Spleen (tissue), 11 donors: ENCODE measurements at regions not wholly inside any gene's neighbourhood (a gene's known extent, or its start where the extent isn't known, plus 50 kb on each side); places are given as distances from the start of the nearest gene placed in this dataset.

ENCODE experiments used
- DNase-seq: peaks from one replicate; pipeline ENCODE4 v3.0.0-alpha.2; 2020
- H3K27ac ChIP-seq, 8 donors: fragments of 200-600 bp; sonication (generic) in 7 of 8; 1 replicate in 4 of 8; 2 replicates in 4 of 8; pipeline versions ENCODE4 v1.5.0 to v1.8.0; 2016 to 2021; ENCODE audit warnings: inconsistent platforms in 4 of 8, mild to moderate bottlenecking in 4 of 8, moderate library complexity in 1 of 8
- H3K27me3 ChIP-seq, 7 donors: fragments of 200-600 bp; sonication (generic) in 6 of 7; replicated peaks in 1 of 7; 1 replicate in 4 of 7; 2 replicates in 3 of 7; pipeline versions ENCODE4 v1.5.0 to v1.8.0; 2016 to 2021; ENCODE audit warnings: inconsistent platforms in 3 of 7, mild to moderate bottlenecking in 1 of 7
- H3K36me3 ChIP-seq, 6 donors: fragments of 200-600 bp; sonication (generic) in 5 of 6; 1 replicate in 4 of 6; 2 replicates in 2 of 6; pipeline versions ENCODE4 v1.5.0 to v1.8.0; 2016 to 2021; ENCODE audit warnings: inconsistent platforms in 2 of 6
- H3K4me1 ChIP-seq, 6 donors: fragments of 200-600 bp; sonication (generic) in 5 of 6; 1 replicate in 3 of 6; 2 replicates in 3 of 6; pipeline versions ENCODE4 v1.5.0 to v1.8.0; 2016 to 2021; ENCODE audit warnings: inconsistent platforms in 3 of 6
- H3K4me3 ChIP-seq, 8 donors: fragments of 200-600 bp; sonication (generic) in 7 of 8; 1 replicate in 4 of 8; 2 replicates in 4 of 8; pipeline versions ENCODE4 v1.5.0 to v1.8.0; 2016 to 2021; ENCODE audit warnings: inconsistent platforms in 4 of 8, mild to moderate bottlenecking in 4 of 8, moderate library complexity in 2 of 8
- H3K9me3 ChIP-seq, 8 donors: fragments of 200-600 bp; sonication (generic) in 7 of 8; 1 replicate in 4 of 8; 2 replicates in 4 of 8; pipeline versions ENCODE4 v1.5.0 to v1.8.0; 2016 to 2021; ENCODE audit warnings: inconsistent platforms in 4 of 8
- POLR2A ChIP-seq, 3 donors: fragments of 450-650 bp; IDR thresholded peaks; one replicate each; pipeline ENCODE4 v1.5.1; 2017; ENCODE audit warnings: antibody characterized with exemption in 3 of 3, mild to moderate bottlenecking in 1 of 3
- POLR2AphosphoS5 ChIP-seq, 3 donors: sonication (generic); formaldehyde crosslinking; IDR thresholded peaks; one replicate each; pipeline ENCODE4 v1.5.1; 2017; ENCODE audit warnings: antibody characterized with exemption in 3 of 3
- WGBS, 5 donors: extraction: QIAGEN DNeasy Blood & Tissue Kit in 3 of 5; methylation state at CpG; one replicate each; pipeline versions ENCODE4 v1.1.5 to v1.1.7; 2013 to 2018; 5-methylcytosine and 5-hydroxymethylcytosine counted together
- intact Hi-C: fragments of 100-400 bp; cut with DNase I; formaldehyde crosslinking; loops from one replicate; pipeline ENCODE4 v1.15.0; 2023; ENCODE audit warnings: low total_unique reads
- TF ChIP-seq, protein P1 (sequence below), 11 experiments: fragments of 200-600 bp in 7 of 11; fragments of 450-650 bp in 4 of 11; sonication (generic) in 4 of 11; IDR thresholded peaks in 8 of 11; conservative IDR thresholded peaks in 3 of 11; 1 replicate in 7 of 11; 2 replicates in 4 of 11; pipeline versions ENCODE4 v1.4.0 to v1.8.0; 2016 to 2021; ENCODE audit warnings: antibody characterized with exemption in 11 of 11, inconsistent platforms in 4 of 11, mild to moderate bottlenecking in 1 of 11
- donor health status: healthy with polysubstance abuse.
- donor health status: DM: no; HTN: no; CAD: no; lungs with moderate emphysema.
- donor health status: DM: no; HTN: no; CAD: no.
- donor health status: Bipolar disorder and iron deficiency.
- donor health status: healthy.
- donor health status: DM: no; HTN: no; CAD: no.
- donor health status: DM: yes; HTN: yes; CAD: no.

DNA sequence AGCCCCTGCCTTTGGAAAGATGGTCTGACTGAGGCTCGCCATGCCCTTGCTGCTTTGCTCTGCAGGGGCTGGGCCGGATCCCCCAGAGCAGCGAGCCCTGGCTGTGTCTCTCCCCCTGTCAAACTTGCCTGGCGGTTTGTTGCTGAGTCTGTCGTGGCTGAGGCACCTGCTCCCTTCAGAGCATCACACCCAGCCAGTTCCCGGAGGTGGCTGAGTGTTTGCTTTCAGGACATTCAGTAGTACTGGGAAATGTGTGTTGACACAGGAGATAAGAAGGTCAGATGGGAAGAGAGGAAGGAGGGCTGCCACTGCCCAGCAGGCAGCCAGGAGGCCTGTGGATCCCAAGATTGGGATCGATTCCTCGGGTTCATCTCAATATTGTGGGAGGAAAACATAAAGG lies 62.9 kb downstream of the GADD45G start:
- TF ChIP-seq POLR2A (IDR thresholded peaks at IDR 0.05) = no peak
- TF ChIP-seq POLR2AphosphoS5 (IDR thresholded peaks at IDR 0.05) = no peak
- TF ChIP-seq, protein P1, sequence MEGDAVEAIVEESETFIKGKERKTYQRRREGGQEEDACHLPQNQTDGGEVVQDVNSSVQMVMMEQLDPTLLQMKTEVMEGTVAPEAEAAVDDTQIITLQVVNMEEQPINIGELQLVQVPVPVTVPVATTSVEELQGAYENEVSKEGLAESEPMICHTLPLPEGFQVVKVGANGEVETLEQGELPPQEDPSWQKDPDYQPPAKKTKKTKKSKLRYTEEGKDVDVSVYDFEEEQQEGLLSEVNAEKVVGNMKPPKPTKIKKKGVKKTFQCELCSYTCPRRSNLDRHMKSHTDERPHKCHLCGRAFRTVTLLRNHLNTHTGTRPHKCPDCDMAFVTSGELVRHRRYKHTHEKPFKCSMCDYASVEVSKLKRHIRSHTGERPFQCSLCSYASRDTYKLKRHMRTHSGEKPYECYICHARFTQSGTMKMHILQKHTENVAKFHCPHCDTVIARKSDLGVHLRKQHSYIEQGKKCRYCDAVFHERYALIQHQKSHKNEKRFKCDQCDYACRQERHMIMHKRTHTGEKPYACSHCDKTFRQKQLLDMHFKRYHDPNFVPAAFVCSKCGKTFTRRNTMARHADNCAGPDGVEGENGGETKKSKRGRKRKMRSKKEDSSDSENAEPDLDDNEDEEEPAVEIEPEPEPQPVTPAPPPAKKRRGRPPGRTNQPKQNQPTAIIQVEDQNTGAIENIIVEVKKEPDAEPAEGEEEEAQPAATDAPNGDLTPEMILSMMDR (IDR thresholded peaks at IDR 0.05 in 8 of 11, conservative IDR thresholded peaks at IDR 0.05 in 3 of 11) = no peak

DNA sequence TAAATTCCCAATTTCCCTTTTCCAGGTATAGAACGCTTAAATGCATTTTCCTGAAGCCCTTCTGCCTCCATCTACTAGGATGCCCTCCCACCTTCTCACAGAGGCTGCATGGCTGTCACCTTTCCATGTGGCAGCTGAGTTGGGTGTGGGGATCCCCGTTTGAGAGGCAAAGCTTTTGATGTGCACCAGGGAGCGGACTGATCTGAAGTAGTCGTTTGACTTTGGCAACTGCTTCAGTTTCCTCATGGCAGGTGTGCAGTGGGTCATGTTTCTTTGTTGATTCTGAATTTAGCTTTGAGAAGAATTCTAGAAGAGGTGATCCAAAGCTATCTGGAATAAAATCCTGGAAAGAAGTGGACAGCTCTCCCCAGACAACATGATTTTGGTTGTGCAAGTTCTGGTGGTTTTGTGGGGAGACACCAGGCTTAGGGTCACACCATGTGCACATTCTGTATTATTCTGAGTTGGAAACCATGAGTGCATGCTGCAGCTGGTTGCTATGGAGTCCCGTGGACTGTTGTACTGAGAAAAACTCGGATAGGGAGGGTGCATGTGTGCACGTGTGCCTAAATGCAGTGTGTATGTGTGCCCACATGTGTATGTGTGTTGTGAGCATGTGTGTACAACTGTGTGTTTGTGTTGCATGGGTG lies 63.5 kb downstream of the GADD45G start:
- Histone ChIP-seq H3K27ac (no peak overlapping the region), H3K27me3 (peaks cover 0 to 2% (median 0%) of the 10 kb centered on the region in 7 donors), H3K36me3 (no peaks in the 10 kb centered on the region), H3K9me3 (no peaks in the 10 kb centered on the region), H3K4me1 (peaks cover 0 to 12% (median 4%) of the 10 kb centered on the region in 6 donors), H3K4me3 (no peak overlapping the region)
- intact Hi-C loops = no loop called here
- no peak for TF ChIP-seq POLR2A (IDR thresholded peaks at IDR 0.05)
- TF ChIP-seq, protein P1 (IDR thresholded peaks at IDR 0.05 in 8 of 11, conservative IDR thresholded peaks at IDR 0.05 in 3 of 11) = no peak
- TF ChIP-seq POLR2AphosphoS5 (IDR thresholded peaks at IDR 0.05) = no peak
- no peak for DNase-seq
- WGBS, 5 donors = 69 to 78% (median 74%) methylated on average over 7 of the region's 7 CpGs

More for the DNA sequence above, 62.9 kb downstream of the GADD45G start:
- DNase-seq = no peak
- Histone ChIP-seq H3K4me3 (no peak overlapping the region), H3K36me3 (no peaks in the 10 kb centered on the region), H3K27me3 (peaks cover 0 to 5% (median 0%) of the 10 kb centered on the region in 7 donors), H3K4me1 (peaks cover 0 to 16% (median 7%) of the 10 kb centered on the region in 6 donors), H3K27ac (no peak overlapping the region), H3K9me3 (no peaks in the 10 kb centered on the region)
- 75 to 82% (median 78%) methylated on average over 8 of the region's 8 CpGs for WGBS, 5 donors
- intact Hi-C loops = no loop called here

DNA sequence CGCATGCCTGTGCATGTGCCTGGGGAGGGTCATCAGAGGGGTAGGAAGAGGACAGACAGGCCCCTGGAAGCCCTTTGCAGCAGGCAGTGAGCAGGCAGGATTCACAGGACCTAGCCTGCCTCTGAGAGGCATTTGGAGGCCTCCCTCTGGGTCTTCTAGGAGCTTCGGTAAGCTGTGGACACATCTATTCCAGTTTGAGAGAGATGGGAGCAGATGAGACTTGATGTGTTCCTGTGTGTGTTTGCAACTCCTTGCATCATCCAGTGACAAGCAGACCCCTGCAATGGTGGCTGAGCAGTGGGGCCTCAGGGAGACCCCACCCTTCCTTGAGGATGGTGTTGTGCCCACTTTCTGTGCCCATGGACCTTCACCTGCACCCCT lies 64.0 kb downstream of the GADD45G start:
- Histone ChIP-seq H3K27me3 (no peaks in the 10 kb centered on the region), H3K9me3 (no peaks in the 10 kb centered on the region), H3K27ac (no peak overlapping the region), H3K4me1 (peaks cover 0 to 7% (median 2%) of the 10 kb centered on the region in 6 donors), H3K36me3 (no peaks in the 10 kb centered on the region), H3K4me3 (no peak overlapping the region)
- TF ChIP-seq POLR2A (IDR thresholded peaks at IDR 0.05) (no peak), POLR2AphosphoS5 (IDR thresholded peaks at IDR 0.05) (no peak)
- TF ChIP-seq, protein P1 (IDR thresholded peaks at IDR 0.05 in 8 of 11, conservative IDR thresholded peaks at IDR 0.05 in 3 of 11) = no peak
- WGBS, 5 donors = 88 to 100% (median 100%) methylated on average over 1 to 2 of the region's 2 CpGs
- intact Hi-C loops = no loop called here
- DNase-seq = no peak

DNA sequence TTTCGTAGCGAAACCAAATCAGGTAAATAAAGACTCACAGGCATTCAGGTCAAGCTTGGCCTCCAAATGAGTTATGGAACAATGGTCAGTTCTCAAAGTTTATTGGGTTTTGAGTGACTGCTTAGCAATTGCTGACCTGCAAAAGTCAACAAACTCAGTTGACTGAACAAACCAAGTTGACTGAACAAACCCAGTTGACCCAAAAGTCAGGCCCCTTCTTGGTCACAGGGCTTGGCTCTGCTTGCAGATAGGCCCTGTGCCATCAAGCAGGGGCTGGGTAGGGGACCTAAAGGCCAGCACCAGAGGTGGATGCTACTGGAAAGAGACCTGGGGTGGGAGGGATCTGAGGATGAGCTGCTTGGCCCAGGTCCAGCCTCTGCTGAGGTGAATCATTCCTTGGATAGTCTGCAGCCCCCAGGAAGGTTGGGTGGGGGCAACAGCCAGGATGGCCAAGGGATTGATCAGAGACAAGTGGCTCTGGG lies 64.6 kb downstream of the GADD45G start:
- peaks cover 0 to 4% (median 0%) of the 10 kb centered on the region in 6 donors for H3K4me1 ChIP-seq
- no peak for DNase-seq
- WGBS, 5 donors = 66 to 100% (median 96%) methylated on average over 2 of the region's 2 CpGs
- intact Hi-C loops = no loop called here
- no peak for TF ChIP-seq POLR2AphosphoS5 (IDR thresholded peaks at IDR 0.05)
- TF ChIP-seq, protein P1 (IDR thresholded peaks at IDR 0.05 in 8 of 11, conservative IDR thresholded peaks at IDR 0.05 in 3 of 11) = no peak
- TF ChIP-seq POLR2A (IDR thresholded peaks at IDR 0.05) = no peak
- no peak overlapping the region for H3K27ac ChIP-seq
- H3K36me3 ChIP-seq = no peaks in the 10 kb centered on the region
- no peak overlapping the region for H3K4me3 ChIP-seq
- no peaks in the 10 kb centered on the region for H3K9me3 ChIP-seq
- no peaks in the 10 kb centered on the region for H3K27me3 ChIP-seq
